ENCODE measurements at regions not wholly inside any gene's neighbourhood (a gene's known extent, or its start where the extent isn't known, plus 50 kb on each side); places are given as distances from the start of the nearest gene placed in this dataset.
"Not testable (repeated sequence)": the region's sequence is repeated elsewhere in the genome, so short reads cannot be mapped to it uniquely, and the experiment has no call there.

DNA sequence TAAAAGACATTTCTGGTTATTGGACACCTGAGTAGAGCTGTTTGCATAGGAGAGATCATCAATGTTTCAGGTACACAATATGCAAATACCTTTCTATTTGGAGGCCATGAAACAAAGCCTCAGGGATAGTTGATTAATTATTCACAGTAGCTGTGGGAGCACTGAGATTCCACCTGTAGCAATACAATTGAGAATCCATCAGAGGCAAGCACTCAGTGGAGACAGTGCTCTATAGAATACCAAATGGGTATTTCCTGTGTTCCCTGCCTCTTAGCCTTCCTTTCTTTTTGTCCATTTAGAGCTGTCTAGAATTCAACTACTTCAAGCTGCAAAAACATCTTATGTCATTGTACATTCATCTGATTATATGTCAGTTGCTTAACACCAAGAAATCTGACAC, 1754.0 kb upstream of the ACO1 start:
- DNase-seq (ENCODE audit: low read depth), result no peak
- no peak overlapping the region for H3K4me3 ChIP-seq (ENCODE audit: control insufficient read depth, low read depth, low read length)
- TF ChIP-seq, protein P1, sequence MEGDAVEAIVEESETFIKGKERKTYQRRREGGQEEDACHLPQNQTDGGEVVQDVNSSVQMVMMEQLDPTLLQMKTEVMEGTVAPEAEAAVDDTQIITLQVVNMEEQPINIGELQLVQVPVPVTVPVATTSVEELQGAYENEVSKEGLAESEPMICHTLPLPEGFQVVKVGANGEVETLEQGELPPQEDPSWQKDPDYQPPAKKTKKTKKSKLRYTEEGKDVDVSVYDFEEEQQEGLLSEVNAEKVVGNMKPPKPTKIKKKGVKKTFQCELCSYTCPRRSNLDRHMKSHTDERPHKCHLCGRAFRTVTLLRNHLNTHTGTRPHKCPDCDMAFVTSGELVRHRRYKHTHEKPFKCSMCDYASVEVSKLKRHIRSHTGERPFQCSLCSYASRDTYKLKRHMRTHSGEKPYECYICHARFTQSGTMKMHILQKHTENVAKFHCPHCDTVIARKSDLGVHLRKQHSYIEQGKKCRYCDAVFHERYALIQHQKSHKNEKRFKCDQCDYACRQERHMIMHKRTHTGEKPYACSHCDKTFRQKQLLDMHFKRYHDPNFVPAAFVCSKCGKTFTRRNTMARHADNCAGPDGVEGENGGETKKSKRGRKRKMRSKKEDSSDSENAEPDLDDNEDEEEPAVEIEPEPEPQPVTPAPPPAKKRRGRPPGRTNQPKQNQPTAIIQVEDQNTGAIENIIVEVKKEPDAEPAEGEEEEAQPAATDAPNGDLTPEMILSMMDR (conservative IDR thresholded peaks at IDR 0.05; ENCODE audit: control insufficient read depth, insufficient read depth, low read depth, low read length), result no peak

DNA sequence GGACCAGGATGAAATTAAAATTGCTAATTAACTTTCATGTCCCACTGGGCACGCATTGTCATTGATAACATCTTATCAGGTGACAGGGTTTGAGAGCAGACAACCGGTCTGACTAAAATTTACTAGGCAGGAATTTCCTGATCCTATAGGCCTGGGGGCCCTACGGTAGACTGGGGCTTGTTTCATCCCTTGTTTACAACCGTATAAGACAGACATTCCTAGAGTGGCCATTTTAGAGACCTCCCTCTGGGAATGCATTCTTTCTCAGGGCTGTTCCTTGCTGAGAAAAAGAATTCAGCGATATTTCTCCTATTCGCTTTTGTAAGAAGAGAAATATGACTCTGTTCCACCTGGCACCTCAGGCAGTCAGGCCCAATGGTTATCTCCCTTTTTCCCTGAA, 1737.8 kb upstream of the ACO1 start:
- H3K4me3 ChIP-seq (ENCODE audit: control insufficient read depth, low read depth, low read length); DNase-seq (ENCODE audit: low read depth): not testable (repeated sequence)

DNA sequence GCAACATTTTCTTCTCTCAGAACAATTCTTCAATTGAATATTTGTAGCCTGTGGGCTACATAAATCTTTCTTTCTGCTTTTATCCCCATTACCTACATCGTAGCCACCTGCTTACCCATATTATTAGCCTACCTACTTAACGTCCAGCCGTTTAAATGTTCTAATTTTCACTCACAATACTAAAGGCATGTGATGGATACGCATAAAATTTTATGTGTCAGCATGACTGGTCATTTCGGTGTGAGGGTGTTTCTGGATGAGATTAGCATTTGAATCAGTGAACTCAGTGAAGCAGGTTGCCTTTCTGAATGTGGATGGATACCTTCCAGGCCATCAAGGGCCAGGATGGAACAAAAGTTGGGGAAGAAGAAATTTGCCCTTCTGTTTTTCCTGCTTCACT, 1722.5 kb upstream of the ACO1 start:
- H3K4me3 ChIP-seq (ENCODE audit: control insufficient read depth, low read depth, low read length), result no peak overlapping the region
- DNase-seq (ENCODE audit: low read depth), result no peak
- TF ChIP-seq, protein P1 (conservative IDR thresholded peaks at IDR 0.05; ENCODE audit: control insufficient read depth, insufficient read depth, low read depth, low read length), result no peak

DNA sequence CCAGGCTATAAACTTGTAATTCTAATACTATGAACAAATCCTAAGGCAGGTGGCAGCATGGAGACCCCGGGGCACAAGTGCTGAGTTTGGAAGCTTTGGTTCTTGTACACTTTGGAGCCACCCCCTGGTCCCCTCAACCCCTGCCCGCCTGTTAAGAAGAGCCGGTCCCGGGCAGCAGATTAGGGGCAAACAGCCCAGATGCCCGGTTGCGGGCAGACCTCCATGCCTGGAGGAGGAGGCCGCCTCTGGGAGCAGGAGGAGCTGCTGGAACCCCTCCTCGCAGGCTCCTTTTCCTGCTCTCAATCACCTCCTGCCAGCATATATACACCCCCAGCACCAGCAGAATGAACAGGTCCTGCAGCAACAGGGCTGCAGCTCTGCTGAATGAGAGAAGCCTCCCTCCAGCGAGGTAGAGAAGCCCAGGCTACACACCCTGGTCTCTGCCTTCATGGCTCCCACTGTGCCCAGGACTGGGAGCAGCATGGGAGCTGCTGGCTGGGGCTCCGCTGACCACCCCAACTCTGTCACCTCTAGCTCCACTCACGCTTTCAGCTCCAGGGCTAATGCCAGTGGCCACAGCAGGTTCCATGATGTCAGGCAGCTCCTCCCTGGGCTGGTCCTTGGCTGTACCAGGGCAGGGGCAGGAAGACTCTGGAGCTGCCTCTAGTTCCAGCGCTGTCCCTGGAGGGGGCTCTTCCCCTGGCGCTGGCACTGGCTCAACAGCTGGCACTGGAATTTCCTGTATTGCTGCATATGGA, 1713.5 kb upstream of the ACO1 start:
- no peak overlapping the region for H3K4me3 ChIP-seq (ENCODE audit: control insufficient read depth, low read depth, low read length)
- no peak for DNase-seq (ENCODE audit: low read depth)
- TF ChIP-seq, protein P1 (conservative IDR thresholded peaks at IDR 0.05; ENCODE audit: control insufficient read depth, insufficient read depth, low read depth, low read length), result no peak

DNA sequence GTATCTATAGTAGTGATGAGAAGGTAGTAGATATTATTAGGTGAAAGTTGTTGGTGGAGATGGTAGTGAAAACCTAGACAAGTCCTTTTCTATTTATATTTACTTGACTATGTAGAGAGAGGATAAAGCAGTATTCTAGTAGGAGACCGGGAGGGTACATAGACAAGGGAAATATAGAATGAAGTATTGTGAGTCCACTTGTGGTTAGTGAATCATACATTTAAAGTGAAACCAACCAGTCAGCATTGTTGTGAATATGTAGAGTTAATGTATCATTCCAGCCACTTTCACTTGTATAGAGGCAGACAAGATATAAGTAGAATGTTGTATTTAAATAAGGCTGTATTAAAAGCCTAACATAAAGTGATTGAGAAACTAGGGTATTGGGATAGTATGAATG, 1711.3 kb upstream of the ACO1 start:
- TF ChIP-seq, protein P1 (conservative IDR thresholded peaks at IDR 0.05; ENCODE audit: control insufficient read depth, insufficient read depth, low read depth, low read length), result no peak
- no peak for DNase-seq (ENCODE audit: low read depth)
- no peak overlapping the region for H3K4me3 ChIP-seq (ENCODE audit: control insufficient read depth, low read depth, low read length)

DNA sequence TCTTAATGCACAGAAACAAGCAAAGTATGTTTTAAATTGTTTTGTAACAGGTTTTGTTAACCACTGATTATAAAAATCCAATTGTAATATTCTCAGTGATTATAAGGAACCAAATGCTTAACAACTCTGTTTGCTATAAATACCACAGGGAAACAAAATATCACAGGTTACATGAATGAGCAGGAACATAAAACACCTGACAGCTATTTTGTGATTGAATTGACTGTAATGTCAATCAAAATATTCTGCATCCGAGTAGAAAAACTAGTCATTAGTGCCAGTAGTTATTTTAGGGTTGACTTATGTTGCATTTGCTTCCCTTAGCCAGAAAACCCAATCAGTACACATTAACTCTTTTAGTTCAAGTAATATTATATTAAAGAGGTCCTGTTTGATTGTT, 1707.8 kb upstream of the ACO1 start:
- TF ChIP-seq, protein P1 (conservative IDR thresholded peaks at IDR 0.05; ENCODE audit: control insufficient read depth, insufficient read depth, low read depth, low read length), result no peak
- no peak for DNase-seq (ENCODE audit: low read depth)
- no peak overlapping the region for H3K4me3 ChIP-seq (ENCODE audit: control insufficient read depth, low read depth, low read length)

DNA sequence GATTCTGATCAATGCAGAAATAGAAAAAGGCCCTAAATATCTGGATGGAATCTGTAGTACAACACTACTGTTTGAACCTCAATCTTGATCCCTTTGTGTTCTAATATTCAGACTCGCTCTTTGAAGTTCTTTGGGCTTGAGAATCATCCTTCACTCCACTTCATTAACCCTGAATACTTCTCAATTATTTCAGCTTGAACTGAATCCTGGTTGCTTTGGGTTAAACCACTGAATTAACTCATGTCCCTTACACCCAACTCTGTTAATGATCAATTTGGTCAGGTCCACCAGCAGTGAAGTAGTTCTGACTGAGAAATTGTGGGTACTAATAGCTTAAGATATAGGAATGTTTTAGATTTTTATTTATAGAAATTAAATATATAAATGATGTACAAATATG, 1707.2 kb upstream of the ACO1 start:
- H3K4me3 ChIP-seq (ENCODE audit: control insufficient read depth, low read depth, low read length), result no peak overlapping the region
- DNase-seq (ENCODE audit: low read depth), result no peak
- TF ChIP-seq, protein P1 (conservative IDR thresholded peaks at IDR 0.05; ENCODE audit: control insufficient read depth, insufficient read depth, low read depth, low read length), result no peak
